GM21423 (cell line): ENCODE measurements at regions not wholly inside any gene's neighbourhood (a gene's known extent, or its start where the extent isn't known, plus 50 kb on each side); places are given as distances from the start of the nearest gene placed in this dataset.

ENCODE experiments used
- ATAC-seq: cut with Tn5 transposase; IDR thresholded peaks from one replicate; pipeline ENCODE4 v1.9.1; 2021; ENCODE audit warnings: mild to moderate bottlenecking, moderate library complexity; ENCODE audit not compliant: unreplicated experiment

- no peak for ATAC-seq
These were observed 275.5 kb downstream of the FAM43A start for GRCh38 chr3:194961149-194961548.

GRCh38 chr3:194961571-194961970 lies 275.9 kb downstream of the FAM43A start:
- ATAC-seq = no peak

GRCh38 chr3:194962056-194962455 lies 276.4 kb downstream of the FAM43A start:
- no peak for ATAC-seq

- no peak for ATAC-seq
These were observed 279.1 kb downstream of the FAM43A start for GRCh38 chr3:194964809-194965208.

- no peak for ATAC-seq
These were observed 281.8 kb downstream of the FAM43A start for GRCh38 chr3:194967151-194968117.

GRCh38 chr3:194970066-194970465 lies 284.4 kb downstream of the FAM43A start:
- no peak for ATAC-seq

- no peak for ATAC-seq
These were observed 285.3 kb downstream of the FAM43A start for GRCh38 chr3:194971009-194971408.

GRCh38 chr3:194971965-194972364 lies 286.3 kb downstream of the FAM43A start:
- ATAC-seq = no peak

GRCh38 chr3:194972641-194973040 lies 287.0 kb downstream of the FAM43A start:
- no peak for ATAC-seq

GRCh38 chr3:194973366-194974000 lies 287.8 kb downstream of the FAM43A start:
- ATAC-seq = no peak

- ATAC-seq = no peak
These were observed 288.9 kb downstream of the FAM43A start for GRCh38 chr3:194974468-194975135.

- no peak for ATAC-seq
These were observed 290.4 kb downstream of the FAM43A start for GRCh38 chr3:194976049-194976451.

- ATAC-seq = no peak
These were observed 291.2 kb downstream of the FAM43A start for GRCh38 chr3:194976874-194977273.

- ATAC-seq = no peak
These were observed 291.7 kb downstream of the FAM43A start for GRCh38 chr3:194977356-194977755.

GRCh38 chr3:194979173-194979572 lies 291.8 kb downstream of the XXYLT1 start:
- ATAC-seq = no peak

- no peak for ATAC-seq
These were observed 288.5 kb downstream of the XXYLT1 start for GRCh38 chr3:194982472-194982871.

GRCh38 chr3:194983121-194983520 lies 287.8 kb downstream of the XXYLT1 start:
- ATAC-seq = no peak

- ATAC-seq = no peak
These were observed 287.3 kb downstream of the XXYLT1 start for GRCh38 chr3:194983620-194984019.

- ATAC-seq = no peak
These were observed 286.9 kb downstream of the XXYLT1 start for GRCh38 chr3:194984066-194984465.

GRCh38 chr3:194984622-194985021 lies 286.3 kb downstream of the XXYLT1 start:
- ATAC-seq = no peak

GRCh38 chr3:194985031-194985578 lies 285.9 kb downstream of the XXYLT1 start:
- ATAC-seq = no peak
